OCI-LY3 (cell line): ENCODE measurements at regions not wholly inside any gene's neighbourhood (a gene's known extent, or its start where the extent isn't known, plus 50 kb on each side); places are given as distances from the start of the nearest gene placed in this dataset.

Experiments
- H2AFZ ChIP-seq: fragments of 200-600, 300-600 bp; shearing (Covaris generic); 2 replicates; pipeline ENCODE4 v1.6.0; 2014; ENCODE audit warnings: antibody characterized with exemption, low read depth, low read length
- H3K27ac ChIP-seq: fragments of 200-600, 300-600 bp; sonication (generic); 2 replicates; pipeline ENCODE4 v1.5.1; 2014; ENCODE audit warnings: mild to moderate bottlenecking, low read length, moderate library complexity, mixed read lengths
- H3K27me3 ChIP-seq: fragments of 200-600, 300-600 bp; sonication (generic); 2 replicates; pipeline ENCODE4 v1.6.1; 2014; ENCODE audit warnings: low read depth, low read length, mixed read lengths
- H3K36me3 ChIP-seq: fragments of 200-600, 300-600 bp; sonication (generic); replicated peaks from 2 replicates; pipeline ENCODE3; 2014; ENCODE audit warnings: low read depth, low read length, mixed read lengths
- H3K4me1 ChIP-seq: fragments of 300-600, 200-600 bp; sonication (generic); 2 replicates; pipeline ENCODE4 v1.6.1; 2014; ENCODE audit warnings: low read length, mixed read lengths
- H3K4me2 ChIP-seq: fragments of 200-600, 300-600 bp; sonication (generic); 2 replicates; pipeline ENCODE4 v1.6.1; 2014; ENCODE audit warnings: low read length, mixed read lengths
- H3K4me3 ChIP-seq: fragments of 300-600, 200-600 bp; sonication (generic); 2 replicates; pipeline ENCODE4 v1.5.1; 2014; ENCODE audit warnings: antibody characterized with exemption, mild to moderate bottlenecking, low read length, moderate library complexity
- H3K79me2 ChIP-seq: fragments of 300-600, 200-600 bp; shearing (Covaris generic); 2 replicates; pipeline ENCODE4 v1.6.1; 2014; ENCODE audit warnings: mild to moderate bottlenecking, low read length, mixed read lengths
- H3K9ac ChIP-seq: fragments of 300-600, 200-600 bp; shearing (Covaris generic); 2 replicates; pipeline ENCODE4 v1.6.0; 2014; ENCODE audit warnings: mild to moderate bottlenecking, low read length, moderate library complexity
- H3K9me3 ChIP-seq: fragments of 200-600, 300-600 bp; shearing (Covaris generic); 2 replicates; pipeline ENCODE4 v1.6.1; 2014; ENCODE audit warnings: low read length, mixed read lengths; ENCODE audit not compliant: insufficient read depth
- H4K20me1 ChIP-seq: fragments of 200-600, 300-600 bp; sonication (generic); 2 replicates; pipeline ENCODE4 v1.6.1; 2016; ENCODE audit warnings: low read length, mixed read lengths; ENCODE audit not compliant: insufficient read depth
- EZH2phosphoT487 ChIP-seq: fragments of 200-600 bp; shearing (Covaris generic); IDR thresholded peaks from 2 replicates; pipeline ENCODE4 v1.6.1; 2018; ENCODE audit warnings: antibody characterized with exemption, mixed run types, low read depth
- TF ChIP-seq, protein P1 (sequence below): fragments of 200-600, 300-600 bp; sonication (generic); IDR thresholded peaks from 2 replicates; pipeline ENCODE4 v1.5.1; 2014; ENCODE audit warnings: antibody characterized with exemption, low read length, low read depth

DNA sequence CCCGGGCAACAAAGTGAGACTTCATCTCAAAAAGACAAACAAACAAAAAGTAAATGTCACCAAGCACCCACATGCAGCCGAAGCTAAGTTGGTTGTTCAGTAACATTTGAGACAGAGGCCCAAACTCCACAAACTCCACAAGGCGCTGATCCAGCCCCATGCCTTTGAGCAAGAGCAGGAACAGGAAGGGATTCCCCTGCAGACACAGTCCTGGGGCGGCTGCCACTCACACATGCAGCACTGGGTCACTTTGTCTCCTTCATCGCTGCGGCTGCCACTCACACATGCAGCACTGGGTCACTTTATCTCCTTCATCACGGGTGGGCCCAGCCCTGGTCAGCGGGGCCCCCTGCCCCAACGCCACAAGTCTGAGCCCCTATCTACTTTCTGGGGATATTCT is 246.9 kb upstream of the RREB1 start:
- TF ChIP-seq, protein P1, sequence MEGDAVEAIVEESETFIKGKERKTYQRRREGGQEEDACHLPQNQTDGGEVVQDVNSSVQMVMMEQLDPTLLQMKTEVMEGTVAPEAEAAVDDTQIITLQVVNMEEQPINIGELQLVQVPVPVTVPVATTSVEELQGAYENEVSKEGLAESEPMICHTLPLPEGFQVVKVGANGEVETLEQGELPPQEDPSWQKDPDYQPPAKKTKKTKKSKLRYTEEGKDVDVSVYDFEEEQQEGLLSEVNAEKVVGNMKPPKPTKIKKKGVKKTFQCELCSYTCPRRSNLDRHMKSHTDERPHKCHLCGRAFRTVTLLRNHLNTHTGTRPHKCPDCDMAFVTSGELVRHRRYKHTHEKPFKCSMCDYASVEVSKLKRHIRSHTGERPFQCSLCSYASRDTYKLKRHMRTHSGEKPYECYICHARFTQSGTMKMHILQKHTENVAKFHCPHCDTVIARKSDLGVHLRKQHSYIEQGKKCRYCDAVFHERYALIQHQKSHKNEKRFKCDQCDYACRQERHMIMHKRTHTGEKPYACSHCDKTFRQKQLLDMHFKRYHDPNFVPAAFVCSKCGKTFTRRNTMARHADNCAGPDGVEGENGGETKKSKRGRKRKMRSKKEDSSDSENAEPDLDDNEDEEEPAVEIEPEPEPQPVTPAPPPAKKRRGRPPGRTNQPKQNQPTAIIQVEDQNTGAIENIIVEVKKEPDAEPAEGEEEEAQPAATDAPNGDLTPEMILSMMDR = no peak
- TF ChIP-seq EZH2phosphoT487 = no peak
- H3K79me2 ChIP-seq = no peaks in the 10 kb centered on the region
- H3K36me3 ChIP-seq = no peaks in the 10 kb centered on the region
- H3K4me3 ChIP-seq = no peak overlapping the region
- H3K9me3 ChIP-seq = no peaks in the 10 kb centered on the region
- no peaks in the 10 kb centered on the region for H3K27me3 ChIP-seq
- no peak overlapping the region for H3K27ac ChIP-seq
- H3K4me2 ChIP-seq = no peak overlapping the region
- peaks cover 38% of the 10 kb centered on the region for H3K4me1 ChIP-seq
- no peak overlapping the region for H2AFZ ChIP-seq
- H4K20me1 ChIP-seq = no peaks in the 10 kb centered on the region
- H3K9ac ChIP-seq = no peak overlapping the region

DNA sequence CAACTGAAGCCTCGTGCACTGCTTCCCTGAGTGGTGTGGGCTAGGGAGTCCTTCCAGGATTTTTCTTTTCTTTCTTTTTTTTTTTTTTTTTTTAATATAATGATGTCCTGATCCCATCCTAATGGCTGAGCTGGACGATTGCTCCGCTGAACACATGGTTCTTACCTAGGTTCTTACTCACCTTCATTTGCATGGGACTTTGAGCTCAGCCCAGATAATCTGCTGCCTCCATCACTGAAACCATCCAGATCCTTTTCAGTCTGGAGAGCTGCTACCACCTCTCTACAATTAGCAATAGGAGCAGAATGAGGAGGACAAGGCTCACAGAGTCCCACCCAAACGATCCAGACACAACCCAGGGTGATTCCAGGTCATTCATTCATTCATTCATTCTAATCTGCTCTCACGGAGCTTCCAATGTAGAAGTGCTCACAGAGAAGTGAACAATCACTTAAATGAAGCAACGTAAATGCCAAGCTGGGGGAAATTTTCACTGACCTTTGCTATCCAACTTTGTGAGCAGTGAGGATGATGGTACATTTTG is 246.3 kb upstream of the RREB1 start:
- no peaks in the 10 kb centered on the region for H3K27me3 ChIP-seq
- no peak overlapping the region for H2AFZ ChIP-seq
- no peak overlapping the region for H3K4me2 ChIP-seq
- no peak overlapping the region for H3K9ac ChIP-seq
- no peak overlapping the region for H3K4me3 ChIP-seq
- H3K79me2 ChIP-seq = no peaks in the 10 kb centered on the region
- no peaks in the 10 kb centered on the region for H3K36me3 ChIP-seq
- H3K9me3 ChIP-seq = no peaks in the 10 kb centered on the region
- no peak for TF ChIP-seq EZH2phosphoT487
- TF ChIP-seq, protein P1 = no peak
- H3K4me1 ChIP-seq = peaks cover 33% of the 10 kb centered on the region
- H3K27ac ChIP-seq = no peak overlapping the region
- H4K20me1 ChIP-seq = no peaks in the 10 kb centered on the region

DNA sequence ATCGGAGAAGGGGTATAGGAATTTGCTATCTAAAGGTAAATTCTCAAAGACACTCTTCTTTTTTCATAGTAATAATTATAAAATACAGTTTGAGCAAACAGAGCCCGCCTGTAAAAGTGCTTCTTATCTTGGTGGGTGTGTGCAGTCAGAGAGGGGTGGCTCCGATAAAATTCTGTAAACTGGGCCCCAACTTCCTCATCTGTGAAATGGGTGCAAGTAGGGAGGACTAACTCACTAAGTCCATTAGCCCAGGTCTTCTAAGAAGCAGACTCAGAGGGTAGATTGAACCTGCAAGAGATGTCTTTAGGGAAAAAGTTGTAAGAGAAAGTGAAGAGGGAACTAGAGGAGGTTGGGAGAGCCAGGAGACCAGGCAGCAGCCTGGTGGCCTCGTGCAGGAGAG is 245.8 kb upstream of the RREB1 start:
- H3K36me3 ChIP-seq = no peaks in the 10 kb centered on the region
- TF ChIP-seq, protein P1 = no peak
- TF ChIP-seq EZH2phosphoT487 = no peak
- no peak overlapping the region for H3K4me2 ChIP-seq
- H3K9me3 ChIP-seq = no peaks in the 10 kb centered on the region
- H3K4me1 ChIP-seq = peaks cover 27% of the 10 kb centered on the region
- H4K20me1 ChIP-seq = no peaks in the 10 kb centered on the region
- H3K9ac ChIP-seq = no peak overlapping the region
- H3K27ac ChIP-seq = no peak overlapping the region
- H3K27me3 ChIP-seq = no peaks in the 10 kb centered on the region
- no peak overlapping the region for H3K4me3 ChIP-seq
- no peak overlapping the region for H2AFZ ChIP-seq
- no peaks in the 10 kb centered on the region for H3K79me2 ChIP-seq

DNA sequence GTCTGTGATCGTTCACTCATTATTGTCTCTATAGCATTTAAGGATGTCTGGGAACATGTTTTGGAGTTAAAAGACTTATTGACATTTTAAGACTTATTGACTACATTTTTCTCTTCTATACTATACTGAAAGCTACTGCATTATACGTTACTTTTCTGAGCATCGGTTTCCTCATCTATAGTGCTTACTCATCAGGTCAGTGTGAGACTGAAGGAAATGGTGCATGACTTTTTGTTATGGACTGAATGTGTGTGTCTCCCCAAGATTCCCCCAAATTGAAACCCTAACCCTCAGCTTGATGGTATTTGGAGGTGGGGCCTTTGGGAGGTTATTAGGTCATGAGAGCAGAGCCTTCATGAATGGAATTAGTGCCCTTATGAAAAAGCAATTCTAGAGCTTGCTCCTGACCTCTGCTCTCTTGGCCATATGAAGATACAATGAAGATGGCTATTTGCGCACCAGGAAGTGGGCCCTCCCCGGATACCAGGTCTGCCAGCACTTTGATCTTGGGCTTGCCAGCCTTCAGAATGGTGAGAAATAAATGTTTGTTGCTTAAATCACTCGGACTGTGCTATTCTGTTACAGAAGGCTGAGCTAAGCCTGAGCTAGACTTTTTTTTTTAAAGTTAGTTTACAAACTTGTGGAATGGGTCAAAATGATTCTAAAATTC is 243.7 kb upstream of the RREB1 start:
- peaks cover 6% of the 10 kb centered on the region for H3K4me1 ChIP-seq
- no peaks in the 10 kb centered on the region for H3K36me3 ChIP-seq
- no peak overlapping the region for H2AFZ ChIP-seq
- H3K27me3 ChIP-seq = no peaks in the 10 kb centered on the region
- H3K4me3 ChIP-seq = no peak overlapping the region
- no peaks in the 10 kb centered on the region for H4K20me1 ChIP-seq
- H3K79me2 ChIP-seq = no peaks in the 10 kb centered on the region
- H3K27ac ChIP-seq = no peak overlapping the region
- TF ChIP-seq, protein P1 = no peak
- TF ChIP-seq EZH2phosphoT487 = no peak
- H3K9me3 ChIP-seq = no peaks in the 10 kb centered on the region
- H3K4me2 ChIP-seq = no peak overlapping the region
- no peak overlapping the region for H3K9ac ChIP-seq
